ENCODE measurements at regions not wholly inside any gene's neighbourhood (a gene's known extent, or its start where the extent isn't known, plus 50 kb on each side); places are given as distances from the start of the nearest gene placed in this dataset.

- no peak for FAIRE-seq
- no peak for DNase-seq (ENCODE audit: extremely low spot score, insufficient read length, low read depth)
Measured at GRCh38 chr14:44040561-44040960, 466.5 kb downstream of the FSCB start.

- no peak for DNase-seq (ENCODE audit: extremely low spot score, insufficient read length, low read depth)
- no peak for FAIRE-seq
Measured at GRCh38 chr14:44036248-44036647, 470.8 kb downstream of the FSCB start.

- DNase-seq (ENCODE audit: extremely low spot score, insufficient read length, low read depth) (no peak), FAIRE-seq (no peak)
Measured at GRCh38 chr14:44035707-44036106, 471.4 kb downstream of the FSCB start.

GRCh38 chr14:44030831-44031383 is 476.2 kb downstream of the FSCB start:
- DNase-seq (ENCODE audit: extremely low spot score, insufficient read length, low read depth) (no peak), FAIRE-seq (no peak)

- DNase-seq (ENCODE audit: extremely low spot score, insufficient read length, low read depth) (no peak), FAIRE-seq (no peak)
Measured at GRCh38 chr14:44029933-44030332, 477.1 kb downstream of the FSCB start.

- FAIRE-seq (no peak), DNase-seq (ENCODE audit: extremely low spot score, insufficient read length, low read depth) (no peak)
Measured at GRCh38 chr14:44027397-44027796, 479.7 kb downstream of the FSCB start.

- no peak for FAIRE-seq
Measured at GRCh38 chr14:44010595-44010994, 496.5 kb downstream of the FSCB start.

GRCh38 chr14:44010071-44010470 is 497.0 kb downstream of the FSCB start:
- DNase-seq (ENCODE audit: extremely low spot score, insufficient read length, low read depth) (no peak), FAIRE-seq (no peak)

More at GRCh38 chr14:44010595-44010994, 496.5 kb downstream of the FSCB start:
- DNase-seq (ENCODE audit: extremely low spot score, insufficient read length, low read depth) = no peak

- no peak for FAIRE-seq
- DNase-seq (ENCODE audit: extremely low spot score, insufficient read length, low read depth) = no peak
Measured at GRCh38 chr14:44009642-44010041, 497.4 kb downstream of the FSCB start.

GRCh38 chr14:43988989-43989388 is 518.1 kb downstream of the FSCB start:
- FAIRE-seq = no peak
- no peak for DNase-seq (ENCODE audit: extremely low spot score, insufficient read length, low read depth)

- FAIRE-seq (no peak), DNase-seq (ENCODE audit: extremely low spot score, insufficient read length, low read depth) (no peak)
Measured at GRCh38 chr14:43983721-43984120, 523.4 kb downstream of the FSCB start.

GRCh38 chr14:43981135-43981768 is 525.8 kb downstream of the FSCB start:
- no peak for FAIRE-seq
- DNase-seq (ENCODE audit: extremely low spot score, insufficient read length, low read depth) = no peak

GRCh38 chr14:43956741-43957140 is 550.3 kb downstream of the FSCB start:
- no peak for DNase-seq (ENCODE audit: extremely low spot score, insufficient read length, low read depth)
- no peak for FAIRE-seq

GRCh38 chr14:43949400-43949799 is 557.7 kb downstream of the FSCB start:
- FAIRE-seq (no peak), DNase-seq (ENCODE audit: extremely low spot score, insufficient read length, low read depth) (no peak)

GRCh38 chr14:43939836-43940235 is 567.2 kb downstream of the FSCB start:
- no peak for FAIRE-seq
- DNase-seq (ENCODE audit: extremely low spot score, insufficient read length, low read depth) = no peak

GRCh38 chr14:43938588-43939281 is 568.3 kb downstream of the FSCB start:
- DNase-seq (ENCODE audit: extremely low spot score, insufficient read length, low read depth) (no peak), FAIRE-seq (no peak)

- no peak for DNase-seq (ENCODE audit: extremely low spot score, insufficient read length, low read depth)
- FAIRE-seq = no peak
Measured at GRCh38 chr14:43937001-43937400, 570.1 kb downstream of the FSCB start.

GRCh38 chr14:43934102-43934501 is 573.0 kb downstream of the FSCB start:
- no peak for FAIRE-seq
- DNase-seq (ENCODE audit: extremely low spot score, insufficient read length, low read depth) = no peak

- DNase-seq (ENCODE audit: extremely low spot score, insufficient read length, low read depth) (no peak), FAIRE-seq (no peak)
Measured at GRCh38 chr14:43914041-43914693, 592.9 kb downstream of the FSCB start.

GRCh38 chr14:43903209-43903608 is 603.9 kb downstream of the FSCB start:
- DNase-seq (ENCODE audit: extremely low spot score, insufficient read length, low read depth) (no peak), FAIRE-seq (no peak)

Data from GM18507 (cell line).